GM19397 (cell line): ENCODE measurements at regions not wholly inside any gene's neighbourhood (a gene's known extent, or its start where the extent isn't known, plus 50 kb on each side); places are given as distances from the start of the nearest gene placed in this dataset.
"Not testable (repeated sequence)": the region's sequence is repeated elsewhere in the genome, so short reads cannot be mapped to it uniquely, and the experiment has no call there.

Experiments
- ATAC-seq: cut with Tn5 transposase; IDR thresholded peaks from one replicate; pipeline ENCODE4 v1.9.1; 2021; ENCODE audit warnings: mild to moderate bottlenecking, moderate library complexity; ENCODE audit not compliant: unreplicated experiment

DNA sequence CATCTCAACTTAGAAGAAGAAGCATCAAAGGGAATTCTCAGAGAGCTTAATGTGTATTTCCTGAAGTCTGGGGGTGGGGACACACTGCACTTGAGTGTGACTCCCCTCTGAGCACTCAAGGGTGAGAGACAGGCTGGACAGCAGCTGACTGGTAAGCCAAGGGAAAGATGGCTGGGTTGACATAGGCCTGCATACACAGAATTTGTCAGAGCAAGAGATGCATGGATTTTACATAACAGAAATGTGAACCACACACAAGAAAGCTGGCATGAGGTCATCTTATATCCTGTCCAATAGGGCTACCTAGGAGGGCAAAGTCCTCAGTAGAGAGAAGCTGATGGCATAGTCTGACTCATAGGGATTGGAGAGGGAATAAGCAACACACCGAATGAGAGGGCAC lies 114.3 kb upstream of the EPB41L4A start:
- no peak for ATAC-seq

GRCh38 chr5:112534067-112534583 lies 115.0 kb upstream of the EPB41L4A start:
- no peak for ATAC-seq

DNA sequence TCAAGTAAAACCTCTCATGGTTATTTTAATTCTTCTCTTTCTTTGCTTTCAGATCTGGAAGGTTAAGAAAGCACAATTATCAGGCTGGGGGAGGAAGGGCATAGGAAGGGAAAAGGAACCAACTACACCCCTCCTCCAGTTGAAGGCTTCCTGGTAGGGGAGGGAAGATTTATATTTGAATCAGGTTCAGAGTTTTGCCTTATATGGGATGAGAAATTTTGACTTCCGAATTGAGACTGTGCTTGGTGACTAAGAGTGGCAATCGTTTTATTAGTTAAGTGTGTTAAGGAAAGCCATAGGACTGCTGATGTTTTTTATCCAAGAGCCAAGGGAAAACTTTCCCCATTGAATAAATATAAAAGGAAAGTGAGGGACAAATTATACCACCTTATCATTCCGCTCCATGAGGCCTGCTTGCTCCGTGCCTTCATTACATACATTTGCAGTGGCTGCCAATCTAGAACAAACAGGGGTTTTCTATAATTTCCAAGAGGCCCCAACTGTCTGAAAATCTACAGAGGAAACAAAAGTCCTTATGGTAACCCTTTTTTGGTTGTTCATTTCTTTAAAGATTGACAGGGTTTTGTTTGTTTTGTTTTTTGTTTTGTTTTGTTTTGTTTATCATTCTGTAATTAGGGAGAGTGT lies 115.7 kb upstream of the EPB41L4A start:
- ATAC-seq = no peak

GRCh38 chr5:112535356-112535755 lies 116.3 kb upstream of the EPB41L4A start:
- no peak for ATAC-seq

- ATAC-seq = not testable (repeated sequence)
These were observed 125.5 kb upstream of the EPB41L4A start for GRCh38 chr5:112544558-112544957.

- ATAC-seq = no peak
These were observed 128.0 kb upstream of the EPB41L4A start for GRCh38 chr5:112546946-112547592.

DNA sequence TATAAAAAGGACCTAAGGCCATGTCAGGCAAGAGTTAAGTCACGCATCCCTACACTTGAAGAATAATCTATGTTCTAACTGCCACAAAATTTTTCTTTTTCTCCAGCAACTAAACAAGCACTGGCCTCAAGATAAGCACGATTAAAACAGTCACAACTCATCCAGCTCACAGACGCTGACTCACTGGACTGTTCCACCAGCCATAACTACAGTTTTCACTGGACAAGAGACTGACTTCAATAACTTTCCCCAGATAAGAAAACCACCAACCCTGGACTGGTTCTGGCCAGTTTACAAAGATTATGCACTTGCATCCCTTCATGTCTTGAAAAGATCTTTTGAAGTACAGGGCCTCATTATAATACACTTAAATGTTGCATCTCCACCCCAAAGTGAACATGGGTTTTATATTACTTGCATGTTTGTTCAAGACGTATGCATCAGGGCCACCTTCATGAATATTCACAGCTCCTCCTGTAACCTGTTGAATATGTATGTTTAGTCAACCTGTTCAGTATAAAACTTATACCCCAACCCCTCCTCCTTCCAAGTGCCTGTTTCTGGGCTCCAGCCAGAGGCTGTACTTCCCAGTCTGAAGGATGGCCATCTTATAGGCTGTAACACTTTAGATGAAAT lies 129.3 kb upstream of the EPB41L4A start:
- no peak for ATAC-seq

GRCh38 chr5:112549127-112549526 lies 130.1 kb upstream of the EPB41L4A start:
- no peak for ATAC-seq

DNA sequence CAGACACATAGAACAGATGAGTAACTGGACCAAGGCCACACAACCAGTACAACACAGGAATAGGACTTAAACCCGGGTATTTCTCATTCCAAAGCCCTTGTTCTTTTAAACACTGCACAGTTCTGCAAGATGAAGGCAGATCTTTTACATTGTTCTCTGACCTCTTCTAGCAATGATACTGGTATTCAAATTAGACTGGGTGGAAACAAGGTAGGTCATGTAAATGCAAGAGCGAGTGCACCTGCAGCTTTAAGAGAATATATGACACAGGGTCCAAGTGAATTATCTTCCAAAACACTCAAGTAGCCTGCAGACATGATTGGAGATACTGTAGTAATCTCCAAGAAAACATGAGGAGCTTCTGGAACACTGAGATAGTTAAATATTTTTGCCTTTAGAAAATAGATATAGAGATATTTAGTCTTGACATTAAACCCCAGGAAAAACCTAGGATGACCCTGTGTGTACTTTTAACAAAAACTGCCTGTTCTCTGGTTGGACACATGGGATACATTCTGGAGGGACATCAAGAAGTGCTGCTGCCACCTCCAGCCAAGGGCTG lies 130.6 kb upstream of the EPB41L4A start:
- ATAC-seq = no peak

DNA sequence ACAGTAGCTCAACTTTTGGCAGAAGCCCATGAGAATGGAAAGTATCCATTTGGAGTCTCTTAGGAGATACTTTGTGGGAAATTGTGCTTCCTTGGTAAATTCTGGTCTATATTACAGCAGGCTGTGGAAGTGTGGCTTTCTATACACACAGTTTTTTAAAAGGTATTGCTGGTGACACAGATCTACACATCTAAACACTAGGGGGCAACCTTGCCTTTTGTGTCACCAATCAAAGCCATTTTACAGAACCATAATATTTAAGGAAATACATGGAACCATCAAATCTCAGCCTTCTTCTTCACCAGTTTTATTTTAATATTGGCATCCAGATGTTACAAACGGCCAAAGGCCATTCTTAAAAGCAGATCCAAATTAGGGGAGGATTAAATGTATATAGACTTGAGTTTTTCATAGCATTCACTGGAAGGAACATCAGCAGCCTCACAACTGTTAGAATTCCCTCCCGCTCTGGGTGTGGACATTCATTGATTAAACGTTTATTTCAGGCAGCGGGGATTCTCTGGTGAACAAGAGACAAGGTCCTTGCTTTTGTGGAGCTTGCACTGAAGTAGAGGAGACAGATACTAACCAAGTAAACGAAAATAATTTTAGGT lies 132.4 kb upstream of the EPB41L4A start:
- no peak for ATAC-seq

- ATAC-seq = no peak
These were observed 133.1 kb upstream of the EPB41L4A start for GRCh38 chr5:112552216-112552615.

DNA sequence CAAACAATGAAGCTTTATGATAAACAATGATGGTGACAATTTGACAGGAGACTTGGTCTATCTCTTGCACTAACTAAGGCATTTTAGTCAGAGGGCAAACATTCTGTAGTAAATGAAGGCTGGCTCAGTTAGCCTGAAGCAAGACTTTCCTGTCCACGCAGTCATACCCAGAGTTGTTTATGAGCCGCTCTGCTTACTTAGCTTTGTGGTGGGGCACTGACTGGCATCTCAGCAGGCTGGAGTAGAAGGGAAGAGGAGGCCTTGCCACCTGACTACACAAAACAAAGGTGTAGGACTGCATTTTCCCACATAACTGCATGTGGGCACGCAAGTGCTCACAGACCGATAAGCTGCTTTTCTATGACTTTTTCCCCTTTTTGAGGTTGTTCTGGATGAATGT lies 133.7 kb upstream of the EPB41L4A start:
- no peak for ATAC-seq

- no peak for ATAC-seq
These were observed 135.3 kb upstream of the EPB41L4A start for GRCh38 chr5:112554101-112554977.

DNA sequence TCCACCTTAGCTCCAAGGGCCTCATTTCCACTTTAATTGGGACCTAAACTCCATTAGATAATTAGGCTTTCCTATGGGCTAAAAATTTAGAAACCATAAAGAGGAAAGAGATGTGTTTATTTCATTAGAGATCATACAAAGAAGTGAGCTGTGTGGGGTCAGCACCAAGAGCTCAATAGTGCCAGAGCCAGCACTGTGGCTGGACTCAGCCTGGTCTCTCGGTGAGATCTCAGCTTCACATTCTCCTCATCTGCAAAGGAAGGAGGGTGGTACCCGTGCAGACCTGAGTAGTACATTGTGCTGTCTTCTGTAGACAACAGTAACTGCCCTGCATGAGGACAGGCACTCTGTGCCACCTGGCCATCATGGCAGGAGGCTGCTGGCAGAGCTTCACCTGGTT lies 136.1 kb upstream of the EPB41L4A start:
- no peak for ATAC-seq

GRCh38 chr5:112555691-112556090 lies 136.6 kb upstream of the EPB41L4A start:
- no peak for ATAC-seq

GRCh38 chr5:112559501-112559900 lies 140.4 kb upstream of the EPB41L4A start:
- ATAC-seq = not testable (repeated sequence)

GRCh38 chr5:112560371-112560770 lies 141.3 kb upstream of the EPB41L4A start:
- ATAC-seq = no peak

GRCh38 chr5:112563169-112563826 lies 144.2 kb upstream of the EPB41L4A start:
- no peak for ATAC-seq

DNA sequence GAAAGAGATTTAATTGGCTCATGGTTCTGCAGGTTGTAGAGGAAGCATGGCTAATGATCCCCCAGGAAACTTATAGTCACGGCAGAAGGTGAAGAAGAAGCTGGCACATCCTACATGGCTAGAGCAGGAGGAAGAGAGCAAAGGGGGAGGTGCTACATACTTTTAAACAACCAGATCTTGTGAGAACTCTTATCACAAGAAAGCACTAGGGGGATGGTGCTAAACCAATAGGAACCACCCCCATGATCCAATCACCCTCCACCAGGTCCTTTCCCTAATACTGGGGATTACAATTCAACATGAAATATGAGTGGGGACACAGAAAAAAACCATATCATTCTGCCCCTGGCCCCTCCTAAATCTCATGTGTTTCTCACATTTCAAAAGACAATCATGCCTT lies 147.2 kb upstream of the EPB41L4A start:
- ATAC-seq = no peak

DNA sequence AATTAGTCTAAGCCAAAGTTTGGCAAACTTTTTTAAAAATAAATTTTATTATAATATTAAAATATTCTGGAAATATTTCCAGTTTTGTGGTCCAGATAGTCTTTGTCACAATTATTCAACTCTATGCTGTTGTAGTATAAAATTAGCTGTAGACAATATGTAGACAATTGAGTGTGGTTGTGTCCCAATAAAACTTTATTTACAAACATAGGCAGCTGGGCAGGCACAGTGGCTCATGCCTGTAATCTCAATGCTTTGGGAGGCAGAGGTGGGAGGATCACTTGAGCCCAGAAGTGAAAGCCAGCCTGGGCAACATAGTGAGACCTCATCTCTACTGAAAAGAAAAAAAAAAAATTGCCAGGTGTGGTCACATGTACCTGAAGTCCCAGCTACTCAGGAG lies 150.5 kb upstream of the EPB41L4A start:
- no peak for ATAC-seq
